ENCODE measurements at regions not wholly inside any gene's neighbourhood (a gene's known extent, or its start where the extent isn't known, plus 50 kb on each side); places are given as distances from the start of the nearest gene placed in this dataset.

GRCh38 chr5:88502179-88503040 is 233.8 kb upstream of the TMEM161B start:
- 30 to 38% methylated on average over 6 of the region's 6 CpGs for WGBS, 2 donors
- ATAC-seq, result peak in 1 of 4 donors; percentile 32

DNA sequence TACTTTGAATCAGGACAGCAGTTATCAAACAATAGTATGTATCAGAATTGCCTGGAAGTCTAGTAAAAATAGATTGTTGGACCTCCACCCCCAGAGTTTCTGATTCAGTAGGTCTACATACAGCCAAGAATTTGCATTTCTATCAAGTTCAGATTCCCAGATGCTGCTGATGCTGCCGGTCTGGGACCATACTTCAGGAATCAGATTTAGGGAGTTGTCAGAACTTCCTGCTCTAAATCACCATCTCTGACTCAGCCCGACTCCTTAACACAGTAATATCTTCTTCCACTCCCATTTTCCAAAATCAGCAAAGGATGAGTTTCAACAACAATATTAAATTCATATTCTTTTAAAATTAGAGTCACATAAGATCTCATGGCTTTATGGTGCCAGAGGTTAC is 227.2 kb upstream of the TMEM161B start:
- Histone ChIP-seq H3K4me3 (no peak overlapping the region), H3K27ac (no peak overlapping the region), H3K9me3 (no peaks in the 10 kb centered on the region), H3K27me3 (no peaks in the 10 kb centered on the region), H3K4me1 (no peaks in the 10 kb centered on the region), H3K36me3 (no peaks in the 10 kb centered on the region)
- no peak for TF ChIP-seq CTCF (IDR thresholded peaks at IDR 0.05)
- intact Hi-C loops (cut with DNase I), result no loop called here
- no peak for FAIRE-seq
- no peak for DNase-seq
- ATAC-seq, result no peak
- 42 to 64% methylated on average over 2 of the region's 2 CpGs for WGBS, 2 donors

More at GRCh38 chr5:88502179-88503040, 233.8 kb upstream of the TMEM161B start:
- Histone ChIP-seq H3K9me3 (no peaks in the 10 kb centered on the region), H3K4me3 (peak overlapping the region in 2 of 4 donors; percentile 2 to 31), H3K36me3 (no peaks in the 10 kb centered on the region), H3K27me3 (no peaks in the 10 kb centered on the region), H3K27ac (no peak overlapping the region), H3K4me1 (no peaks in the 10 kb centered on the region)
- DNase-seq (no peak), FAIRE-seq (no peak)
- TF ChIP-seq CTCF (IDR thresholded peaks at IDR 0.05), result no peak
- intact Hi-C loops (cut with DNase I), result no loop called here

- DNase-seq (no peak), FAIRE-seq (no peak), ATAC-seq (no peak)
- Histone ChIP-seq H3K27me3 (no peaks in the 10 kb centered on the region), H3K36me3 (no peaks in the 10 kb centered on the region), H3K9me3 (no peaks in the 10 kb centered on the region), H3K4me3 (no peak overlapping the region), H3K4me1 (no peaks in the 10 kb centered on the region), H3K27ac (no peak overlapping the region)
- WGBS, 2 donors, result 43 to 51% methylated on average over 4 of the region's 4 CpGs
- no peak for TF ChIP-seq CTCF (IDR thresholded peaks at IDR 0.05)
- intact Hi-C loops (cut with DNase I), result no loop called here
These were observed 222.2 kb upstream of the TMEM161B start for GRCh38 chr5:88490874-88491273.

- intact Hi-C loops (cut with DNase I), result no loop called here
- Histone ChIP-seq H3K9me3 (no peaks in the 10 kb centered on the region), H3K4me1 (no peaks in the 10 kb centered on the region), H3K36me3 (no peaks in the 10 kb centered on the region), H3K27me3 (no peaks in the 10 kb centered on the region), H3K4me3 (no peak overlapping the region), H3K27ac (no peak overlapping the region)
- no peak for DNase-seq
- TF ChIP-seq CTCF (IDR thresholded peaks at IDR 0.05), result no peak
- ATAC-seq, result no peak
- no peak for FAIRE-seq
- 23 to 28% methylated on average over 6 of the region's 6 CpGs for WGBS, 2 donors
These were observed 220.7 kb upstream of the TMEM161B start for GRCh38 chr5:88489364-88489763.

DNA sequence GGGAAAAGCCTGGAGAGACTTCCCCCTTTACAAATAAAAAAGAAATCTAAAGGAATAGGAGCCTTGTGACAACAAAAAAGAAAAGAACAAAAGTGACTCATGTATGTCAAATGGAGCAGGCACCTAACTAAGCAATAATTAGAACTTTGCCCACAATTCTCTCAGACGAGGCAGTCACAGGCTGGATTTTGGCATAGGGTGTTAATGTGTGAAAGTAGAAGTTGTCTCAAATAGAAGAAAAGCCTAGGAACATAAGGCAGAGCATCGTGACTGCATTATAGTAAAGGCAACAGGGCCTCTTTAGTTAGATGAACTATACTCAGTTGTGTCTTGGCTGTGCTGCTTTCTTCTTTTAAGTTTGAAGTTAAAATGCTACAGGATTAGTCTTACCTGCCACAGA is 219.9 kb upstream of the TMEM161B start:
- no peak for TF ChIP-seq CTCF (IDR thresholded peaks at IDR 0.05)
- Histone ChIP-seq H3K9me3 (no peaks in the 10 kb centered on the region), H3K4me3 (no peak overlapping the region), H3K27me3 (no peaks in the 10 kb centered on the region), H3K4me1 (no peaks in the 10 kb centered on the region), H3K36me3 (no peaks in the 10 kb centered on the region), H3K27ac (no peak overlapping the region)
- DNase-seq (no peak), FAIRE-seq (no peak), ATAC-seq (no peak)
- intact Hi-C loops (cut with DNase I), result no loop called here
- WGBS, 2 donors, result 27 to 33% methylated on average over 2 of the region's 2 CpGs

Measured in pancreas (tissue), 10 donors.